GM12878 (cell line): ENCODE measurements at regions not wholly inside any gene's neighbourhood (a gene's known extent, or its start where the extent isn't known, plus 50 kb on each side); places are given as distances from the start of the nearest gene placed in this dataset.

ENCODE experiments used
- BMI1 ChIP-seq: fragments of 450-650 bp; IDR thresholded peaks from 2 replicates; pipeline ENCODE4 v1.6.1; 2016; ENCODE audit warnings: mild to moderate bottlenecking, moderate library complexity, borderline replicate concordance
- EP300 ChIP-seq, 2 experiments: fragments of 150-350 bp in 1 of 2; IDR thresholded peaks; 2 replicates each; pipeline ENCODE4 v1.6.1; 2011 to 2012; ENCODE audit warnings: low read depth in 2 of 2, low read length in 2 of 2, borderline replicate concordance in 1 of 2, improper control_type of control experiment in 1 of 2, inconsistent platforms in 1 of 2; ENCODE audit not compliant: control insufficient read depth in 1 of 2
- KDM1A ChIP-seq: fragments of 200-600 bp; sonication (generic); IDR thresholded peaks from 2 replicates; pipeline ENCODE4 v1.6.1; 2016; ENCODE audit warnings: borderline replicate concordance
- PAX8 ChIP-seq: fragments of 450-650 bp; IDR thresholded peaks from 2 replicates; pipeline ENCODE4 v1.6.1; 2017; ENCODE audit warnings: mild to moderate bottlenecking, moderate library complexity
- TF ChIP-seq, protein P1 (sequence below): IDR thresholded peaks from 2 replicates; pipeline ENCODE4 v1.6.1; 2011; ENCODE audit warnings: low read depth, low read length, improper control_type of control experiment, borderline replicate concordance
- TF ChIP-seq, protein P2 (sequence below): IDR thresholded peaks from 2 replicates; pipeline ENCODE4 v1.6.1; 2011; ENCODE audit warnings: low read depth, mild to moderate bottlenecking, low read length, moderate library complexity, borderline replicate concordance; ENCODE audit errors: extremely low read depth
- TF ChIP-seq, protein P3 (sequence below), 3 experiments: IDR thresholded peaks in 2 of 3; conservative IDR thresholded peaks in 1 of 3; 2 replicates each; pipeline ENCODE4 v1.5.1; 2011; ENCODE audit warnings: low read depth in 3 of 3, low read length in 3 of 3, mild to moderate bottlenecking in 3 of 3, control low read depth in 2 of 3, moderate library complexity in 2 of 3, inconsistent platforms in 1 of 3, mixed read lengths in 1 of 3; ENCODE audit not compliant: control insufficient read depth in 2 of 3, insufficient read depth in 1 of 3; ENCODE audit errors: extremely low read depth in 1 of 3
- TF ChIP-seq, protein P4 (sequence below): IDR thresholded peaks from 2 replicates; pipeline ENCODE4 v1.6.1; 2012; ENCODE audit warnings: low read depth, low read length, improper control_type of control experiment
- TF ChIP-seq, protein P5 (sequence below): IDR thresholded peaks from 2 replicates; pipeline ENCODE4 v1.6.1; 2012; ENCODE audit warnings: low read depth, low read length, improper control_type of control experiment

DNA sequence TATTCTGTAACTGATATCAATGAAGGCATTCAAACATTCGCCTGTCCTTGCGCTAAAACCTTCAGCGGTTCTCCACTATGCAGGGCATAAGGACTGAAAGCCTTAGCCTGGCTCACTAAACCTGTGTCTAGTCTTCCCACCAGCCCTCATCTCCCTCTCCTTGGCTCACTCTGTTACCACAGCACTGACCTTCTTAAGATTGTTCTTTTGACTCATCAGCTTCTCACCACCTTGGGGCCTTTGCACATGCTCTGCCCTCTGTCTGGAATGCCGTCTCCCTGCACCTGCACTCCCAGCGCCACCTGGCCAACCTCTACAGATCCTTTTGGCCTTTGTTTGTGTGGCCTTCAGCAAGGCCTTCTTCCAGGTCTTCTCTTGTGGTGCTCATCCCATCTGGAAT is 131.8 kb upstream of the IER5L start:
- TF ChIP-seq, protein P1, sequence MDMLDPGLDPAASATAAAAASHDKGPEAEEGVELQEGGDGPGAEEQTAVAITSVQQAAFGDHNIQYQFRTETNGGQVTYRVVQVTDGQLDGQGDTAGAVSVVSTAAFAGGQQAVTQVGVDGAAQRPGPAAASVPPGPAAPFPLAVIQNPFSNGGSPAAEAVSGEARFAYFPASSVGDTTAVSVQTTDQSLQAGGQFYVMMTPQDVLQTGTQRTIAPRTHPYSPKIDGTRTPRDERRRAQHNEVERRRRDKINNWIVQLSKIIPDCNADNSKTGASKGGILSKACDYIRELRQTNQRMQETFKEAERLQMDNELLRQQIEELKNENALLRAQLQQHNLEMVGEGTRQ: no peak
- no peak for TF ChIP-seq PAX8
- TF ChIP-seq, protein P2, sequence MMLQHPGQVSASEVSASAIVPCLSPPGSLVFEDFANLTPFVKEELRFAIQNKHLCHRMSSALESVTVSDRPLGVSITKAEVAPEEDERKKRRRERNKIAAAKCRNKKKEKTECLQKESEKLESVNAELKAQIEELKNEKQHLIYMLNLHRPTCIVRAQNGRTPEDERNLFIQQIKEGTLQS: no peak
- TF ChIP-seq BMI1: no peak
- TF ChIP-seq, protein P3, sequence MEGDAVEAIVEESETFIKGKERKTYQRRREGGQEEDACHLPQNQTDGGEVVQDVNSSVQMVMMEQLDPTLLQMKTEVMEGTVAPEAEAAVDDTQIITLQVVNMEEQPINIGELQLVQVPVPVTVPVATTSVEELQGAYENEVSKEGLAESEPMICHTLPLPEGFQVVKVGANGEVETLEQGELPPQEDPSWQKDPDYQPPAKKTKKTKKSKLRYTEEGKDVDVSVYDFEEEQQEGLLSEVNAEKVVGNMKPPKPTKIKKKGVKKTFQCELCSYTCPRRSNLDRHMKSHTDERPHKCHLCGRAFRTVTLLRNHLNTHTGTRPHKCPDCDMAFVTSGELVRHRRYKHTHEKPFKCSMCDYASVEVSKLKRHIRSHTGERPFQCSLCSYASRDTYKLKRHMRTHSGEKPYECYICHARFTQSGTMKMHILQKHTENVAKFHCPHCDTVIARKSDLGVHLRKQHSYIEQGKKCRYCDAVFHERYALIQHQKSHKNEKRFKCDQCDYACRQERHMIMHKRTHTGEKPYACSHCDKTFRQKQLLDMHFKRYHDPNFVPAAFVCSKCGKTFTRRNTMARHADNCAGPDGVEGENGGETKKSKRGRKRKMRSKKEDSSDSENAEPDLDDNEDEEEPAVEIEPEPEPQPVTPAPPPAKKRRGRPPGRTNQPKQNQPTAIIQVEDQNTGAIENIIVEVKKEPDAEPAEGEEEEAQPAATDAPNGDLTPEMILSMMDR (IDR thresholded peaks at IDR 0.05 in 2 of 3, conservative IDR thresholded peaks at IDR 0.05 in 1 of 3; ENCODE audit: control insufficient read depth in 2 of 3, extremely low read depth in 1 of 3, insufficient read depth in 1 of 3, low read depth in 3 of 3, low read length in 3 of 3): no peak
- TF ChIP-seq, protein P4, sequence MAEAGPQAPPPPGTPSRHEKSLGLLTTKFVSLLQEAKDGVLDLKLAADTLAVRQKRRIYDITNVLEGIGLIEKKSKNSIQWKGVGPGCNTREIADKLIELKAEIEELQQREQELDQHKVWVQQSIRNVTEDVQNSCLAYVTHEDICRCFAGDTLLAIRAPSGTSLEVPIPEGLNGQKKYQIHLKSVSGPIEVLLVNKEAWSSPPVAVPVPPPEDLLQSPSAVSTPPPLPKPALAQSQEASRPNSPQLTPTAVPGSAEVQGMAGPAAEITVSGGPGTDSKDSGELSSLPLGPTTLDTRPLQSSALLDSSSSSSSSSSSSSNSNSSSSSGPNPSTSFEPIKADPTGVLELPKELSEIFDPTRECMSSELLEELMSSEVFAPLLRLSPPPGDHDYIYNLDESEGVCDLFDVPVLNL: no peak
- TF ChIP-seq, protein P5, sequence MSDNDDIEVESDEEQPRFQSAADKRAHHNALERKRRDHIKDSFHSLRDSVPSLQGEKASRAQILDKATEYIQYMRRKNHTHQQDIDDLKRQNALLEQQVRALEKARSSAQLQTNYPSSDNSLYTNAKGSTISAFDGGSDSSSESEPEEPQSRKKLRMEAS: no peak
- no peak for TF ChIP-seq EP300 (IDR thresholded peaks at IDR 0.05; ENCODE audit: borderline replicate concordance in 1 of 2, control insufficient read depth in 1 of 2, low read depth in 2 of 2, low read length in 2 of 2)
- TF ChIP-seq KDM1A: no peak
